Gastrocnemius medialis (tissue), 4 donors: ENCODE measurements at regions not wholly inside any gene's neighbourhood (a gene's known extent, or its start where the extent isn't known, plus 50 kb on each side); places are given as distances from the start of the nearest gene placed in this dataset.

ENCODE experiments used
- ATAC-seq, 2 donors: fragments of 150-250 bp; one replicate each; pipeline ENCODE4 v1.9.1; 2016
- DNase-seq, 2 donors: peaks; one replicate each; pipeline ENCODE4 v3.0.0-alpha.2; 2019
- H3K27ac ChIP-seq, 4 donors: fragments of 200-600 bp; sonication (generic); 1 replicate in 1 of 4; 2 replicates in 3 of 4; pipeline ENCODE4 v1.5.1; 2016 to 2018; ENCODE audit warnings: mild to moderate bottlenecking in 2 of 4, moderate library complexity in 1 of 4
- H3K27me3 ChIP-seq, 3 donors: fragments of 200-600 bp; sonication (generic) in 2 of 3; 1 replicate in 1 of 3; 2 replicates in 2 of 3; pipeline versions ENCODE4 v1.5.1 to v1.6.0; 2016 to 2019; ENCODE audit warnings: mild to moderate bottlenecking in 1 of 3, moderate library complexity in 1 of 3
- H3K36me3 ChIP-seq, 2 donors: fragments of 200-600 bp; sonication (generic) in 1 of 2; one replicate each; pipeline ENCODE4 v1.5.1; 2017 to 2018
- H3K4me1 ChIP-seq, 2 donors: fragments of 200-600 bp; sonication (generic) in 1 of 2; one replicate each; pipeline ENCODE4 v1.5.1; 2016 to 2017; ENCODE audit warnings: mild to moderate bottlenecking in 2 of 2
- H3K4me3 ChIP-seq, 4 donors: fragments of 200-600 bp; sonication (generic) in 3 of 4; 1 replicate in 1 of 4; 2 replicates in 3 of 4; pipeline ENCODE4 v1.5.1; 2016 to 2019; ENCODE audit warnings: mild to moderate bottlenecking in 2 of 4
- H3K9me3 ChIP-seq, 3 donors: fragments of 200-600 bp; sonication (generic) in 2 of 3; 1 replicate in 1 of 3; 2 replicates in 2 of 3; pipeline ENCODE4 v1.5.1; 2016 to 2019
- CTCF ChIP-seq, 5 experiments: fragments of 450-650 bp in 3 of 5; fragments of 200-600 bp in 2 of 5; sonication (generic) in 2 of 5; IDR thresholded peaks in 4 of 5; conservative IDR thresholded peaks in 1 of 5; 1 replicate in 4 of 5; 2 replicates in 1 of 5; pipeline ENCODE4 v1.5.1; 2016 to 2019; ENCODE audit warnings: antibody characterized with exemption in 5 of 5, mild to moderate bottlenecking in 3 of 5, moderate library complexity in 3 of 5
- POLR2A ChIP-seq, 2 donors: fragments of 450-650 bp; IDR thresholded peaks; one replicate each; pipeline ENCODE4 v1.6.1; 2017; ENCODE audit warnings: antibody characterized with exemption in 2 of 2, mild to moderate bottlenecking in 2 of 2, moderate library complexity in 2 of 2
- in situ Hi-C, 4 donors: fragments of 200-750 bp; cut with MboI; loops; one replicate each; pipeline versions ENCODE4 v1.15.0 to v1.8.0; 2017; ENCODE audit warnings: low sequenced_read_pairs in 4 of 4
- intact Hi-C: fragments of 100-400 bp; cut with DNase I; formaldehyde crosslinking; loops from one replicate; pipeline ENCODE4 v1.15.1; 2023; ENCODE audit warnings: low total_unique reads

GRCh38 chr17:55962951-55963401 lies 190.3 kb upstream of the ANKFN1 start:
- no peaks in the 10 kb centered on the region for H3K4me1 ChIP-seq
- H3K27me3 ChIP-seq, result no peaks in the 10 kb centered on the region
- no peak for TF ChIP-seq CTCF (IDR thresholded peaks at IDR 0.05 in 4 of 5, conservative IDR thresholded peaks at IDR 0.05 in 1 of 5)
- TF ChIP-seq POLR2A (IDR thresholded peaks at IDR 0.05), result no peak
- intact Hi-C loops (no loop called here), in situ Hi-C loops (no loop called here)
- H3K36me3 ChIP-seq, result no peaks in the 10 kb centered on the region
- no peak overlapping the region for H3K4me3 ChIP-seq
- no peak overlapping the region for H3K27ac ChIP-seq
- no peak for ATAC-seq
- no peak for DNase-seq
- H3K9me3 ChIP-seq, result no peaks in the 10 kb centered on the region

GRCh38 chr17:55964191-55964590 lies 189.1 kb upstream of the ANKFN1 start:
- no peak for ATAC-seq
- TF ChIP-seq POLR2A (IDR thresholded peaks at IDR 0.05) (no peak), CTCF (IDR thresholded peaks at IDR 0.05 in 4 of 5, conservative IDR thresholded peaks at IDR 0.05 in 1 of 5) (no peak)
- Histone ChIP-seq H3K27ac (no peak overlapping the region), H3K4me1 (no peaks in the 10 kb centered on the region), H3K4me3 (no peak overlapping the region), H3K36me3 (no peaks in the 10 kb centered on the region), H3K27me3 (no peaks in the 10 kb centered on the region), H3K9me3 (no peaks in the 10 kb centered on the region)
- in situ Hi-C loops (no loop called here), intact Hi-C loops (no loop called here)
- no peak for DNase-seq

- in situ Hi-C loops, result no loop called here
- ATAC-seq (no peak), DNase-seq (no peak)
- intact Hi-C loops, result no loop called here
- no peaks in the 10 kb centered on the region for H3K9me3 ChIP-seq
- H3K27me3 ChIP-seq, result no peaks in the 10 kb centered on the region
- H3K4me1 ChIP-seq, result no peaks in the 10 kb centered on the region
- no peak for TF ChIP-seq POLR2A (IDR thresholded peaks at IDR 0.05)
- TF ChIP-seq CTCF (IDR thresholded peaks at IDR 0.05 in 4 of 5, conservative IDR thresholded peaks at IDR 0.05 in 1 of 5), result no peak
- H3K36me3 ChIP-seq, result no peaks in the 10 kb centered on the region
- H3K4me3 ChIP-seq, result no peak overlapping the region
- no peak overlapping the region for H3K27ac ChIP-seq
These were observed 188.2 kb upstream of the ANKFN1 start for GRCh38 chr17:55965051-55965450.

GRCh38 chr17:55969562-55970324 lies 183.5 kb upstream of the ANKFN1 start:
- intact Hi-C loops, result no loop called here
- Histone ChIP-seq H3K36me3 (no peaks in the 10 kb centered on the region), H3K4me1 (no peaks in the 10 kb centered on the region), H3K27me3 (no peaks in the 10 kb centered on the region), H3K27ac (no peak overlapping the region), H3K4me3 (no peak overlapping the region), H3K9me3 (no peaks in the 10 kb centered on the region)
- no peak for ATAC-seq
- no peak for DNase-seq
- in situ Hi-C loops, result no loop called here
- no peak for TF ChIP-seq CTCF (IDR thresholded peaks at IDR 0.05 in 4 of 5, conservative IDR thresholded peaks at IDR 0.05 in 1 of 5)
- TF ChIP-seq POLR2A (IDR thresholded peaks at IDR 0.05), result no peak

- ATAC-seq, result no peak
- DNase-seq, result no peak
- TF ChIP-seq CTCF (IDR thresholded peaks at IDR 0.05 in 4 of 5, conservative IDR thresholded peaks at IDR 0.05 in 1 of 5), result no peak
- no peak for TF ChIP-seq POLR2A (IDR thresholded peaks at IDR 0.05)
- Histone ChIP-seq H3K36me3 (no peaks in the 10 kb centered on the region), H3K4me1 (no peaks in the 10 kb centered on the region), H3K9me3 (no peaks in the 10 kb centered on the region), H3K27ac (no peak overlapping the region), H3K4me3 (no peak overlapping the region), H3K27me3 (no peaks in the 10 kb centered on the region)
- intact Hi-C loops, result no loop called here
- in situ Hi-C loops, result no loop called here
These were observed 174.7 kb upstream of the ANKFN1 start for GRCh38 chr17:55978578-55978977.
